Kidney epithelial cell (primary cell): ENCODE measurements at regions not wholly inside any gene's neighbourhood (a gene's known extent, or its start where the extent isn't known, plus 50 kb on each side); places are given as distances from the start of the nearest gene placed in this dataset.

ENCODE experiments used
- DNase-seq: peaks from one replicate; pipeline ENCODE4 v3.0.0-alpha.2; 2010; ENCODE audit warnings: low read depth
- H3K27me3 ChIP-seq: 2 replicates; pipeline ENCODE4 v1.6.0; 2011; ENCODE audit warnings: low read length; ENCODE audit not compliant: control insufficient read depth, insufficient read depth
- H3K36me3 ChIP-seq: 2 replicates; pipeline ENCODE4 v1.5.1; 2011; ENCODE audit warnings: low read length; ENCODE audit not compliant: control insufficient read depth, insufficient read depth
- H3K4me3 ChIP-seq: 2 replicates; pipeline ENCODE4 v1.5.1; 2011; ENCODE audit warnings: low read depth, mild to moderate bottlenecking, control low read depth, low read length
- TF ChIP-seq, protein P1 (sequence below): IDR thresholded peaks from 2 replicates; pipeline ENCODE4 v1.5.1; 2011; ENCODE audit warnings: mild to moderate bottlenecking, moderate library complexity, low read length, control low read depth, inconsistent platforms; ENCODE audit not compliant: insufficient read depth, poor library complexity, severe bottlenecking

DNA sequence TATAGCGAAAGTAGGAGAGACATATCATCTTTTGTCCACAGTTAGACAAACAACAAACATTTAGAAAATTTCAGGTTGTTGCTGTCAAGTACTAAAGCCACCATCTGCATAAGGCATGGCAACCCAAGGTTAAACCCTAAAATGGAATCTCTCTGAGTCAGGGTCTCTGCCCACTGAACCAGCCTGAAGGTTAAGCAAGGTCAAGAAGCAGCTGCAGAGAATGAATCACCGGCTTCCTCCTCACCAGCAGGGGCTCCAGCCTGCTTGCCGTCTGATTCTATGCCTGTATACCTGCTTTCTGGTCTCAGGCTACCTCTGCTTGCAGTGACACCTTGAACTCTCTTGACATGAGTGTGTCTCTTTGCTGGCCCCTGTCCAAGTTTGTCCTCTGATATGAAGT, 726.2 kb upstream of the SGCG start:
- H3K36me3 ChIP-seq, result no peaks in the 10 kb centered on the region
- H3K27me3 ChIP-seq, result no peaks in the 10 kb centered on the region
- no peak overlapping the region for H3K4me3 ChIP-seq
- DNase-seq, result no peak
- TF ChIP-seq, protein P1, sequence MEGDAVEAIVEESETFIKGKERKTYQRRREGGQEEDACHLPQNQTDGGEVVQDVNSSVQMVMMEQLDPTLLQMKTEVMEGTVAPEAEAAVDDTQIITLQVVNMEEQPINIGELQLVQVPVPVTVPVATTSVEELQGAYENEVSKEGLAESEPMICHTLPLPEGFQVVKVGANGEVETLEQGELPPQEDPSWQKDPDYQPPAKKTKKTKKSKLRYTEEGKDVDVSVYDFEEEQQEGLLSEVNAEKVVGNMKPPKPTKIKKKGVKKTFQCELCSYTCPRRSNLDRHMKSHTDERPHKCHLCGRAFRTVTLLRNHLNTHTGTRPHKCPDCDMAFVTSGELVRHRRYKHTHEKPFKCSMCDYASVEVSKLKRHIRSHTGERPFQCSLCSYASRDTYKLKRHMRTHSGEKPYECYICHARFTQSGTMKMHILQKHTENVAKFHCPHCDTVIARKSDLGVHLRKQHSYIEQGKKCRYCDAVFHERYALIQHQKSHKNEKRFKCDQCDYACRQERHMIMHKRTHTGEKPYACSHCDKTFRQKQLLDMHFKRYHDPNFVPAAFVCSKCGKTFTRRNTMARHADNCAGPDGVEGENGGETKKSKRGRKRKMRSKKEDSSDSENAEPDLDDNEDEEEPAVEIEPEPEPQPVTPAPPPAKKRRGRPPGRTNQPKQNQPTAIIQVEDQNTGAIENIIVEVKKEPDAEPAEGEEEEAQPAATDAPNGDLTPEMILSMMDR, result no peak

DNA sequence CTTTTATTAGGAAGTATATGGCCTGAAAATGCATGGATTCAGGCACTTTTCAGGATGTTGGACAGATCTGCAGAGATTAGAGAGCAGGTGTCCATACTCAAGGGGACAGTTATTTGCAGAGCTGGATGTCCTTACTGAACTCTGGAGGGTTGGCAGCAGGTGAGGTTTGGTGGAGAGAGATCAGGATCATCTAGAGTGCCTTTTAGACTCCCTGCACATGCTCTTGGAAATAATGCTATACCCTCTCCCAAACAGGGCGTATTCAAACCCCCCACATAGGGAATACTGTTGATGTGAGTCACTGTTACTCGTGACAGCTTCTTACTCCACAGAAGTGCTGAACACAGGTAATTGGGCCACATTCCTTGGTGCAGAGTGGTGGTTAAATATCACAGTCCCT, 725.7 kb upstream of the SGCG start:
- no peak overlapping the region for H3K4me3 ChIP-seq
- no peak for DNase-seq
- TF ChIP-seq, protein P1, result no peak
- no peaks in the 10 kb centered on the region for H3K27me3 ChIP-seq
- H3K36me3 ChIP-seq, result no peaks in the 10 kb centered on the region

DNA sequence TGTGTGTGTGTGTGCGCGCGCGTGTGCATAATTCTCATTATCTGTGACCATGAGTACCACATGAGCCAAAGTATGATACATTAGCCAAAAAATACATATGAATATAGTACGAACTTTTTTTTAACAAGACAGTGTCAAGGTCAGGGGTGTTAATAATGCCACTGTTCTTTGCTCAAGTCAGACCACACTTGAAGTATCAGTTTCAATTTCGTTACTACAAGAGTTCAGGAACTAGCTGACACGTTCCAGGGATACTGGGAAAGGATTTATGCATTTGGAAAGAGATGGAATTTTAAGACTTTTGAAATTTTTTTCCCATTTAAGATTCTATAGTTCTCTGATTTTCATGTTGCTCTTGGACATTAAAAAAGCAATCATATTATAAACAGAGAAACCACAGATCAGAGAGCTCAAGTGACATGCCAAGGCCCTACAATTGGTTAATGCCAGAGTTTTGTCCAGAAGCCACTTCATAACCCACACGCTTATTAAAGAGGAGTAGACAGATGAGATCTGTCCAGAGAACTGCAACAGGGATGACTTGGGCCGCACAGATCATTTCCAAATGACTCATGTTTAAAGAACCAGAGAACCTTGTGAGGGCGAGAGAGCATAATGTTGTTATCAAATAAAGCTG, 718.8 kb upstream of the SGCG start:
- Histone ChIP-seq H3K4me3 (no peak overlapping the region), H3K36me3 (no peaks in the 10 kb centered on the region), H3K27me3 (no peaks in the 10 kb centered on the region)
- TF ChIP-seq, protein P1, result no peak
- DNase-seq, result no peak

- no peaks in the 10 kb centered on the region for H3K36me3 ChIP-seq
- H3K27me3 ChIP-seq, result no peaks in the 10 kb centered on the region
- no peak overlapping the region for H3K4me3 ChIP-seq
- no peak for DNase-seq
- TF ChIP-seq, protein P1, result no peak
Measured at GRCh38 chr13:22463089-22463488, 717.7 kb upstream of the SGCG start.

- H3K27me3 ChIP-seq, result no peaks in the 10 kb centered on the region
- H3K36me3 ChIP-seq, result no peaks in the 10 kb centered on the region
- TF ChIP-seq, protein P1, result no peak
- H3K4me3 ChIP-seq, result no peak overlapping the region
- DNase-seq, result no peak
Measured at GRCh38 chr13:22468045-22468444, 712.7 kb upstream of the SGCG start.

DNA sequence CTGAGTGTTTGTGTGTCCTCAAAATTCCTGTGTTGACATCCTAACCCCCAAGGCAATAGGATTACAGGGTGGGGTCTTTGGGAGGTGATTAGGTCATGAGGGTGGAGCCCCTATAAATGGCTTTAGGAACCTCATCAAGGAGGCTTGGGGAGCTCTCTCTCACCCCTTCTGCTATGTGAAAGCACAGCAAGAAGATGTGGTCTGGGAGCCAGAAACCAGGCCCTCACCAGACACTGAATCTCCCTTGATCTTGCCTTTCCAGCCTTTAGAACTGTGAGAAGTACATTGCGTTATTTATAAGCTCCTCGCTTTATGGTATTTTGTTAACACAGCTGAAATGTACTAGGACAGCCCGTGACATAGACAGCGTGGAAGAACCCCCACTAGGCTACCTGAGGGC, 712.0 kb upstream of the SGCG start:
- no peak for DNase-seq
- Histone ChIP-seq H3K27me3 (no peaks in the 10 kb centered on the region), H3K36me3 (no peaks in the 10 kb centered on the region), H3K4me3 (no peak overlapping the region)
- TF ChIP-seq, protein P1, result no peak
